UCSD-AML1 (cell line): ENCODE measurements at regions not wholly inside any gene's neighbourhood (a gene's known extent, or its start where the extent isn't known, plus 50 kb on each side); places are given as distances from the start of the nearest gene placed in this dataset.

ENCODE experiments used
- DNase-seq: peaks from one replicate; lab custom pipeline; 2025; ENCODE audit not compliant: unreplicated experiment; lab: John Stamatoyannopoulos, UW

GRCh38 chr6:97572943-97573342, 289.9 kb upstream of the MMS22L start:
- DNase-seq, result no peak

- no peak for DNase-seq
Measured at GRCh38 chr6:97586344-97586743, 303.3 kb upstream of the MMS22L start.

DNA sequence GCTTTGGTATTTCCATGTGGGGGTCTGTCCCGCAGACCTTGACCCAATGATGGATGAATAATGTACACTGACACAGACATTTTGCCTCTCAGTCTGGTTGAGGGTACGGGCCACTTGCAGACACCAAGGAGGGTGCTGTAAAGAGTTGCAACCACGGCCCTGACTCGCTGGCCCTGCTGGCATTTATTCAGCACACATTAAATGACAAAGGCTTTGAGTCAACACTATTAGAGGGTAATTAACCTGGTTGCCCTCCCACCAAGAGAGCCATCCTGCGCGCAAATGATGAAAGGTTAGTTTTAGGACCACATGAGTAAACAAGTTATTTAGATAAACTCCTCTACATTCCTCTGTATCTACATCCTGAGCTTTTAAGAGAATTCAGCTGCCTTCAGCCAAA, 308.9 kb upstream of the MMS22L start:
- no peak for DNase-seq

DNA sequence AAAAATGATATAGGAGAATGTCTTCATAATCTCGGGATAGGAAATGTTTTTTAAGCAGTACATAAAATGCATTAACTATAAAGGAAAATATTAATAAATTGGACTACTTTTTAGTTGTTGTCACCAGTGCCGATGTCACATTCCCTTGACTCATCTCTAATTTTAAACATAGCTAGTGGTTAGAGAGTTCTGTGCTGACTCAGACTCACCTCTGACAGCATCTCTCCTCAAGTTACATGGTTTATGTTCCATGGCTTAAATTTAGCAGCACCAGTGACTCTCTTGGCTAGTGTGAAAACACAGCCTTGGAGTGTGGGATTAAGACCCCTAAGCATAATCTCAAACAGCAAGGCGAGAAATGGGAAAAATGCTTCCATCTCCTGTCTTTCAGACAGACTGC, 311.8 kb upstream of the MMS22L start:
- no peak for DNase-seq

GRCh38 chr6:97621111-97621510, 338.1 kb upstream of the MMS22L start:
- DNase-seq, result no peak

- DNase-seq, result no peak
Measured at GRCh38 chr6:97626671-97627441, 343.8 kb upstream of the MMS22L start.

GRCh38 chr6:97629180-97629579, 346.2 kb upstream of the MMS22L start:
- no peak for DNase-seq

DNA sequence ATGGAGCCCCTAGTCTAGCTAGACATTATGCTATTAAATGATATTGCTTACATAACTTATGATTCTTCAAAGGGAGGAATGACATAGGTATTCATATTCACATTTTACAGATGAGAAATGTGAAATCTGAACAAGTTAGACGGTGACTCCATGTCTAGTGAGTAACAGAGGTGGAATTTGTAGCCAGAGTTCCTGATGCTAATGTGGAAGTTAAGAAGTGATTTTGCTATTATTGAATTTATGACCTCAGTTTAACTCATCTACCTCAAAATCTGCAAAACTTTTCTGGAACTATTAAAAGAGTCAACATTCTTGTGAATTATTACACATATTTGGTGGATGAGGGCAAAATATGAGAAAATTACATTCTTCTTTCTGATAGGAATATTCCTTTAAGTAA, 347.6 kb upstream of the MMS22L start:
- DNase-seq, result no peak

DNA sequence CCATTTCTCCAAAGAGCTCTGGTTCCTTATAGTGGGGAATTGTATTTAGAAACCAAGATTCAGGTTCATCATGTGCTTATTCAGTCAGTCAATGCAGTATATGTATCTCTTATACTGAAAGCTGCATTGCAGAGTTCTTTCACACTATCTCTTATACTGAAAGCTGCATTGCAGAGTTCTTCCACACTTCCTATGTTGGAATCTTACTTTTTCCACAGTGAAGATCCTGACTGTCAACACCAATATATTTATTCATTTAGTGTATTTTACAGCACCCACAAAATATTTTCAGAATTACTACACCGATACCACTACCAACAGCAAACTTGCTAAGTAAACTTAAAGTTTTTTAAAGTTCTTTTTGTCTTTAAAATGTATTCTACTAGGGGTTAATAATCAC, 349.3 kb upstream of the MMS22L start:
- DNase-seq, result no peak

- no peak for DNase-seq
Measured at GRCh38 chr6:97639702-97640101, 356.7 kb upstream of the MMS22L start.

DNA sequence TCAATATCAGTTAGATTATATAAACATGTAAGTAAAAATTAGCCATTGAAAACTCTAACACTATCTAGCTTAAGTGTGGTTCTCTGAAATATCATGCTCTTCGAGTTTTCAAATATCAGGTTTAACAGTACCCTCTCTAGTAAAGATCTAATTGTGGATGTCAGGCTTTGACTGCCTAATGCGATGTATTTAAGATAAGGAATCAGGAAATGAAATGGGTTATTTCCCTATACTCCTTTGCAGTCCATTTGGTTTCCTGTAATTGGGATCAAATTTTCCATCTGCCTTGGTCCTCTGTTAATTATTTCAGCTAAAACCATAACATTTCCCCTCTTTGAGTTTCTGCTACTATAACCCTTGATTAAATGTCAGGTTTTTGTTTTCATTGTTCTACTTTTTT, 361.3 kb upstream of the MMS22L start:
- no peak for DNase-seq

DNA sequence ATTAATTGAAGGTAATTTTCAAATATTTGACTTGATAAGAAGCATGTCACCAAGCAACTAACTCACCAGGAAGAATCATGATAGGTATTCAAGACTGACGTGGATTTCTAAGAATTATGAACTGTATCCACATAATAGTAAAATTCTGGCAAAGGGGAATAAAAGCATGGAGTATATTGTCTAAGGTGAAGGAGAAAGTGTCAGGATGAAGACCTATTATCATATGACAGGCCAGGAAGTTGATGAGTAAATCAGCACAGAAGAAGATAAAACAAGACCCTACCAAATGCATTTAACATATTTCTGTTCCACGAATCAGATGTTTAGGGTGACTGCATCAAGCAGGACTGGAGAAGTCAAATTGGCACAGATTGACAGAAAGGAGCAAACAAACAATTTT, 362.7 kb upstream of the MMS22L start:
- DNase-seq, result no peak

DNA sequence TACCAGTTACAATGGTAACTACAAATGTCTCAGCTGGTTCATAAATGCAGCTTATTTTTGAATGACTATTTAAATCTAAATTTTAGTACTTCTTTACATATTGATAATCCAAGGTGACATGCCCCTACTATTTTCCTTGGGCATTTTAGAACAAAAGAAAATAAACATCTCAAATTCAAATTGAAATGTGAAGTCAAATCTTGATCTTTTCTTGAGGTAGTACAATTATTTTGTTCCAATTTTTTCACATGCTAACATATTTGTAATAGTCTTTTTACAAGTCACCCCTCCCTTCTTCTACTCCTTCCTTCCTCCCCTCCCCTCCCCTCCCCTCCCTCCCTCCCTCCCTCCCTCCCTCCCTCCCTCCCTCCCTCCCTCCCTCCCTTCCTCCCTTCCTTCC, 370.1 kb upstream of the MMS22L start:
- no peak for DNase-seq

- no peak for DNase-seq
Measured at GRCh38 chr6:97653517-97653916, 370.5 kb upstream of the MMS22L start.

GRCh38 chr6:97654674-97655073, 371.7 kb upstream of the MMS22L start:
- no peak for DNase-seq

DNA sequence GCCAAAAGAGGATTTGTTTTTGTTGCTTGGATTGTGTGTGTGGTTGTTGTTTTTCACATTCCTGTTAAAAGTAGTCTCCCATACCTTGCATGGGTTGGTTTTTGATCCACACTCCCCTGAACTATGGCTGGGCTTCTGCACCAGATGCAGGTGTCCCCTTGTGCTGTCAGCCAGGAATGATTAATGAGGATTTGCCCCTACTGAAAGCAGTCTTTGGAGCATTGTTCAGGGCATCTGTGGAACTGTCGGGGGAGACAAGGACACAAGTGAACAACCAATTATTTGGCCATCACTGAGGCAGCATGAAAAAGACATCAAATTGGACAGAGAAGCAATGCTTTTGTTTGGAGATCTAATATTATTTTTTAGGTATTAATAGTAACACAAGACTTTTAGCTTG, 373.2 kb upstream of the MMS22L start:
- DNase-seq, result no peak

DNA sequence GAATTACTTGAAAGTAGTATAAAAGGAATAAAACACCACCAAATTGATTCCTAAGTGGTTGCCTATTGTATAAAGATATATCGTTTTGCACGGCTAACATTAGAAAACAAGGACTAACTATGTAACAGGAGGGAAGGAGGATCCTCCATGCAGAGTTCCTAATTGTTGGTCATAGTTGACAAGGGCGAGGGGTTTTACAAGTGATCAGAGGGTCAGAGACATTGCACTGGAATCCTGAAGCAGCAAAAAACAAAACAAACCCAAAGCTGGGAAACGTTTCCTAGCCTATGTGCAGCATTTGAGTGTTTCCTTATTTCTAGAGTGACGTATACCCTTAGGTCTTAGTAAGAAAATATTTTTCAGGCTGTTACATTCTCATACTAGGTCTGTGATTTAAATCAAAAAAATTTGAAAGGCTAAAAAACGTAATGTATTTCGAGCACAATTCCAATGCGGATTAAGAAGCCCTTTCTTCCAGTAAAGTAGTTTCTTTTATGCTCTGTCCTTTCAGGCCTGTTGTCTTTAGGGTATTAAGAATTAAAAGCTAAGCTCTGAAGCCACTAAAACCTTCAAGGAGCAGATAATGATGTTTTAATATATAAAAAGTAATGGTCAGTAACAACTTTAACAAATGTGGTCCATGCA, 373.8 kb upstream of the MMS22L start:
- DNase-seq, result no peak

GRCh38 chr6:97658090-97658489, 375.1 kb upstream of the MMS22L start:
- no peak for DNase-seq

- DNase-seq, result no peak
Measured at GRCh38 chr6:97663252-97663651, 380.2 kb upstream of the MMS22L start.

GRCh38 chr6:97665446-97665845, 382.4 kb upstream of the MMS22L start:
- DNase-seq, result no peak

GRCh38 chr6:97666889-97667288, 383.9 kb upstream of the MMS22L start:
- no peak for DNase-seq

GRCh38 chr6:97668716-97669115, 385.7 kb upstream of the MMS22L start:
- DNase-seq, result no peak
